ENCODE measurements at regions not wholly inside any gene's neighbourhood (a gene's known extent, or its start where the extent isn't known, plus 50 kb on each side); places are given as distances from the start of the nearest gene placed in this dataset.

DNA sequence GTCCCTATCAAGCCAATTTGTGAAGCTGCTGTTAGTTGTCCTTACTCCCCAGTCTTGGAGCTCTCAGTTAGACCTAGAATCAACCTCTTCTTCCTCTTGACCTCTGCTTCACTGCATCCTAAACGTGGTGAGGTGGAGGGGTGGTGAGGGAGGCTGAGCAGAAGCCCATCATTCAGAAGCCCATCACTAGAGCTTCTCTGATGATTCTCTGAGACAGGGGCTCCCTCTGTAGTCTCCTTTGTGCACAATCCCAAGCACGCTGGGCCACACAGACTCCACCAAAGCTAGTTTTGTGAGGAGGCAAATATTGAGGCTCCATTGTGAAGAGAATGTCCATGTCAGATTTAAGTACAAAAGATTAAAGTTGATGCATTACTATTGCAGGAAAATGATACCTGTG, 163.8 kb upstream of the PRSS1 start:
- TF ChIP-seq, protein P1, sequence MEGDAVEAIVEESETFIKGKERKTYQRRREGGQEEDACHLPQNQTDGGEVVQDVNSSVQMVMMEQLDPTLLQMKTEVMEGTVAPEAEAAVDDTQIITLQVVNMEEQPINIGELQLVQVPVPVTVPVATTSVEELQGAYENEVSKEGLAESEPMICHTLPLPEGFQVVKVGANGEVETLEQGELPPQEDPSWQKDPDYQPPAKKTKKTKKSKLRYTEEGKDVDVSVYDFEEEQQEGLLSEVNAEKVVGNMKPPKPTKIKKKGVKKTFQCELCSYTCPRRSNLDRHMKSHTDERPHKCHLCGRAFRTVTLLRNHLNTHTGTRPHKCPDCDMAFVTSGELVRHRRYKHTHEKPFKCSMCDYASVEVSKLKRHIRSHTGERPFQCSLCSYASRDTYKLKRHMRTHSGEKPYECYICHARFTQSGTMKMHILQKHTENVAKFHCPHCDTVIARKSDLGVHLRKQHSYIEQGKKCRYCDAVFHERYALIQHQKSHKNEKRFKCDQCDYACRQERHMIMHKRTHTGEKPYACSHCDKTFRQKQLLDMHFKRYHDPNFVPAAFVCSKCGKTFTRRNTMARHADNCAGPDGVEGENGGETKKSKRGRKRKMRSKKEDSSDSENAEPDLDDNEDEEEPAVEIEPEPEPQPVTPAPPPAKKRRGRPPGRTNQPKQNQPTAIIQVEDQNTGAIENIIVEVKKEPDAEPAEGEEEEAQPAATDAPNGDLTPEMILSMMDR (IDR thresholded peaks at IDR 0.05; ENCODE audit: insufficient read depth, low read length), result no peak
- TF ChIP-seq POLR2AphosphoS5 (IDR thresholded peaks at IDR 0.05; ENCODE audit: low read depth) (no peak), SPI1 (IDR thresholded peaks at IDR 0.05; ENCODE audit: borderline replicate concordance, low read depth) (no peak), GABPA (IDR thresholded peaks at IDR 0.05; ENCODE audit: low read depth) (no peak)
- TF ChIP-seq, protein P2, sequence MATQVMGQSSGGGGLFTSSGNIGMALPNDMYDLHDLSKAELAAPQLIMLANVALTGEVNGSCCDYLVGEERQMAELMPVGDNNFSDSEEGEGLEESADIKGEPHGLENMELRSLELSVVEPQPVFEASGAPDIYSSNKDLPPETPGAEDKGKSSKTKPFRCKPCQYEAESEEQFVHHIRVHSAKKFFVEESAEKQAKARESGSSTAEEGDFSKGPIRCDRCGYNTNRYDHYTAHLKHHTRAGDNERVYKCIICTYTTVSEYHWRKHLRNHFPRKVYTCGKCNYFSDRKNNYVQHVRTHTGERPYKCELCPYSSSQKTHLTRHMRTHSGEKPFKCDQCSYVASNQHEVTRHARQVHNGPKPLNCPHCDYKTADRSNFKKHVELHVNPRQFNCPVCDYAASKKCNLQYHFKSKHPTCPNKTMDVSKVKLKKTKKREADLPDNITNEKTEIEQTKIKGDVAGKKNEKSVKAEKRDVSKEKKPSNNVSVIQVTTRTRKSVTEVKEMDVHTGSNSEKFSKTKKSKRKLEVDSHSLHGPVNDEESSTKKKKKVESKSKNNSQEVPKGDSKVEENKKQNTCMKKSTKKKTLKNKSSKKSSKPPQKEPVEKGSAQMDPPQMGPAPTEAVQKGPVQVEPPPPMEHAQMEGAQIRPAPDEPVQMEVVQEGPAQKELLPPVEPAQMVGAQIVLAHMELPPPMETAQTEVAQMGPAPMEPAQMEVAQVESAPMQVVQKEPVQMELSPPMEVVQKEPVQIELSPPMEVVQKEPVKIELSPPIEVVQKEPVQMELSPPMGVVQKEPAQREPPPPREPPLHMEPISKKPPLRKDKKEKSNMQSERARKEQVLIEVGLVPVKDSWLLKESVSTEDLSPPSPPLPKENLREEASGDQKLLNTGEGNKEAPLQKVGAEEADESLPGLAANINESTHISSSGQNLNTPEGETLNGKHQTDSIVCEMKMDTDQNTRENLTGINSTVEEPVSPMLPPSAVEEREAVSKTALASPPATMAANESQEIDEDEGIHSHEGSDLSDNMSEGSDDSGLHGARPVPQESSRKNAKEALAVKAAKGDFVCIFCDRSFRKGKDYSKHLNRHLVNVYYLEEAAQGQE (IDR thresholded peaks at IDR 0.05; ENCODE audit: insufficient replicate concordance, low read depth), result no peak
